ENCODE measurements at regions not wholly inside any gene's neighbourhood (a gene's known extent, or its start where the extent isn't known, plus 50 kb on each side); places are given as distances from the start of the nearest gene placed in this dataset.

DNA sequence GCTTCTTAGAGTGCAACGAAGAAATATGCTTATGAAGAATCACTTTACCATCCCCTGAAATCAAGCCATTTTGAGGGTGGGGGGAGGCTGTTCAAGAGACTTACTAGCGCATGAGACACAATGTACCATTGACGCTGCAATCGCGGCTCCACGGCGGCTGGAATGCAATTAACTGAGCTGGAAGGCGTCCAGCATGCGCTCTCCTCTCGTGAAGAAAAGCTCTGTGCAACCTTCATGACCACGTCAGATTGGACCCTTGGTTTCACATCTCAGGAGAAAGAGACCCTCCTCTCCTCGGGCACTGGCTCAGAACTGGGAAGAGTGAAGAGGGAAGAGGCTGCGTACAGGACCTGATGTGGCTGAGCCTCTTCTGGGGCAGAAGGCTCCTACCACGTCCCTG lies 138.5 kb upstream of the IRX2 start:
- TF ChIP-seq, protein P1, sequence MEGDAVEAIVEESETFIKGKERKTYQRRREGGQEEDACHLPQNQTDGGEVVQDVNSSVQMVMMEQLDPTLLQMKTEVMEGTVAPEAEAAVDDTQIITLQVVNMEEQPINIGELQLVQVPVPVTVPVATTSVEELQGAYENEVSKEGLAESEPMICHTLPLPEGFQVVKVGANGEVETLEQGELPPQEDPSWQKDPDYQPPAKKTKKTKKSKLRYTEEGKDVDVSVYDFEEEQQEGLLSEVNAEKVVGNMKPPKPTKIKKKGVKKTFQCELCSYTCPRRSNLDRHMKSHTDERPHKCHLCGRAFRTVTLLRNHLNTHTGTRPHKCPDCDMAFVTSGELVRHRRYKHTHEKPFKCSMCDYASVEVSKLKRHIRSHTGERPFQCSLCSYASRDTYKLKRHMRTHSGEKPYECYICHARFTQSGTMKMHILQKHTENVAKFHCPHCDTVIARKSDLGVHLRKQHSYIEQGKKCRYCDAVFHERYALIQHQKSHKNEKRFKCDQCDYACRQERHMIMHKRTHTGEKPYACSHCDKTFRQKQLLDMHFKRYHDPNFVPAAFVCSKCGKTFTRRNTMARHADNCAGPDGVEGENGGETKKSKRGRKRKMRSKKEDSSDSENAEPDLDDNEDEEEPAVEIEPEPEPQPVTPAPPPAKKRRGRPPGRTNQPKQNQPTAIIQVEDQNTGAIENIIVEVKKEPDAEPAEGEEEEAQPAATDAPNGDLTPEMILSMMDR (conservative IDR thresholded peaks at IDR 0.05), result no peak
- no peak overlapping the region for H3K27ac Mint-ChIP-seq (ENCODE audit: unreplicated experiment)
- no peak overlapping the region for H3K4me3 Mint-ChIP-seq
- no peaks in the 10 kb centered on the region for H3K9me3 Mint-ChIP-seq
- H3K36me3 Mint-ChIP-seq (ENCODE audit: low read depth), result no peaks in the 10 kb centered on the region
- H3K4me1 Mint-ChIP-seq, result peaks cover 6% of the 10 kb centered on the region
- no peak for DNase-seq (ENCODE audit: low read depth, low spot score)
- H3K27me3 Mint-ChIP-seq (ENCODE audit: low read depth), result no peaks in the 10 kb centered on the region

DNA sequence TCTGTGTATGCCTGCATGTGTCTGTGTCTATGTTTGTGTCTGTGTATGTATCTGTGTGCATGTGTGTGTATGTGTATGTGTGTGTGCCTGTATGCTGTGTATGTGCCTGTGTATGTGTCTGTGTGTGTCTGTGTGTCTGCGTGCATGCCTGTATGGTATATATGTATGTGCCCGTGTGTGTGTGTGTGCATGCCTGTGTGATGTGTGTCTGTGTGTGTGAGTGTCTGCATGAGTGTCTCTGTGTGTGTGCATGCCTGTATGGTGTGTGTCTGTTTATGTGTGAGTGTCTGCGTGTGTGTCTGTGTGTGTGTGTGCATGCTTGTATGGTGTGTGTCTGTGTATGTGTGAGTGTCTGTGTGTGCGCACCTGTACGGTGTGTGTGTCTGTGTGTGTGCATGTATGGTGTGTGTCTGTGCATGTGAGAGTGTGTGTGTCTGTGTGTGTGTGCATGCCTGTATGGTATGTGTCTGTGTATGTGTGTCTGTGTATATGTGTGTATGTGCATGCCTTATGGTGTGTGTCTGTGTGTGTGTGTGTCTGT lies 137.1 kb upstream of the IRX2 start:
- no peaks in the 10 kb centered on the region for H3K27me3 Mint-ChIP-seq (ENCODE audit: low read depth)
- no peak for DNase-seq (ENCODE audit: low read depth, low spot score)
- peaks cover 6% of the 10 kb centered on the region for H3K4me1 Mint-ChIP-seq
- H3K36me3 Mint-ChIP-seq (ENCODE audit: low read depth), result no peaks in the 10 kb centered on the region
- H3K4me3 Mint-ChIP-seq, result no peak overlapping the region
- H3K9me3 Mint-ChIP-seq, result no peaks in the 10 kb centered on the region
- TF ChIP-seq, protein P1 (conservative IDR thresholded peaks at IDR 0.05), result no peak
- no peak overlapping the region for H3K27ac Mint-ChIP-seq (ENCODE audit: unreplicated experiment)

GRCh38 chr5:2887481-2888348 lies 136.2 kb upstream of the IRX2 start:
- no peaks in the 10 kb centered on the region for H3K27me3 Mint-ChIP-seq (ENCODE audit: low read depth)
- DNase-seq (ENCODE audit: low read depth, low spot score), result no peak
- no peaks in the 10 kb centered on the region for H3K36me3 Mint-ChIP-seq (ENCODE audit: low read depth)
- H3K4me3 Mint-ChIP-seq, result no peak overlapping the region
- H3K9me3 Mint-ChIP-seq, result peaks cover 6% of the 10 kb centered on the region
- TF ChIP-seq, protein P1 (conservative IDR thresholded peaks at IDR 0.05), result no peak
- H3K4me1 Mint-ChIP-seq, result peaks cover 6% of the 10 kb centered on the region
- H3K27ac Mint-ChIP-seq (ENCODE audit: unreplicated experiment), result no peak overlapping the region

DNA sequence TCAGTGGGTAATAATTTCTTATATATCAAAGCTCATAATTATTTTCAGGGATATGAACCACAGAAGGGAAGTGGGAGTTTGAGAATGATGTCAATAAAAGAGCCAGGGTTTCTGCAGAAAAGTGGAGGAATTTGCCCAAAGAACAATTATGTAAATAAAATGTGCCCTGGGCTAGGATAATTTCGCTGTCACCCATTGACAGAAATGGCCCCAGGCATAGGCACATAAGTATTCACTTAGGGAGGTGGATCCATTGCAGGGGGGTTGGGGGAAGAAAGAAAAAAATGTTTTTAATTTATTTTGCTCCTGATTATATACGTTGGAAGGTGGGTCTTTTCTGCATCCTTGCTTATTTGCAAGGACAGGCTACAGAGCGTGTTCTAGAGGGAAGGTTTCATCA lies 135.1 kb upstream of the IRX2 start:
- TF ChIP-seq, protein P1 (conservative IDR thresholded peaks at IDR 0.05), result no peak
- no peak for DNase-seq (ENCODE audit: low read depth, low spot score)
- Mint-ChIP-seq H3K27me3 (ENCODE audit: low read depth) (no peaks in the 10 kb centered on the region), H3K9me3 (peaks cover 7% of the 10 kb centered on the region), H3K27ac (ENCODE audit: unreplicated experiment) (no peak overlapping the region), H3K4me1 (peaks cover 6% of the 10 kb centered on the region), H3K4me3 (no peak overlapping the region), H3K36me3 (ENCODE audit: low read depth) (no peaks in the 10 kb centered on the region)

DNA sequence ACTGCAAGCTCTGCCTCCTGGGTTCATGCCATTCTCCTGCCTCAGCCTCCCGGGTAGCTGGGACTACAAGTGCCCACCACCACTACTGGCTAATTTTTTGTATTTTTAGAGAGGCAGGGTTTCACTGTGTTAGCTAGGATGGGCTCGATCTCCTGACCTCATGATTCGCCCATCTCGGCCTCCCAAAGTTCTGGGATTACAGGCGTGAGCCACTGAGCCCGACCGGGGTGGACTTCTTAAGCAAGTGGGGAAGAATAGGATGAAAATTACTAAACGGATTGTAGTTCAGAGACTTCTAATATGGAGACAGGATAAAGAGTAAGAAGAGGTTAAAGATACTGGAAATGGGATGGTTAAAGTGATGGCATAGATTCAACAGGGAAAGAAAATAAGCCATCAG lies 132.3 kb upstream of the IRX2 start:
- H3K4me1 Mint-ChIP-seq, result peaks cover 6% of the 10 kb centered on the region
- TF ChIP-seq, protein P1 (conservative IDR thresholded peaks at IDR 0.05), result no peak
- no peaks in the 10 kb centered on the region for H3K27me3 Mint-ChIP-seq (ENCODE audit: low read depth)
- peak overlapping the region; percentile 52 for H3K27ac Mint-ChIP-seq (ENCODE audit: unreplicated experiment)
- no peak for DNase-seq (ENCODE audit: low read depth, low spot score)
- H3K36me3 Mint-ChIP-seq (ENCODE audit: low read depth), result peaks cover 10% of the 10 kb centered on the region
- H3K9me3 Mint-ChIP-seq, result peaks cover 24% of the 10 kb centered on the region
- H3K4me3 Mint-ChIP-seq, result no peak overlapping the region
